ENCODE measurements at regions not wholly inside any gene's neighbourhood (a gene's known extent, or its start where the extent isn't known, plus 50 kb on each side); places are given as distances from the start of the nearest gene placed in this dataset.

GRCh38 chr19:34082289-34083077 lies 89.8 kb upstream of the LSM14A start:
- peaks cover 7% of the 10 kb centered on the region for H3K27me3 ChIP-seq (ENCODE audit: insufficient read depth, poor library complexity, severe bottlenecking)
- no peak for TF ChIP-seq CTCF (IDR thresholded peaks at IDR 0.05; ENCODE audit: poor library complexity, severe bottlenecking)
- no peaks in the 10 kb centered on the region for H3K36me3 ChIP-seq (ENCODE audit: low read depth)
- H3K9me3 ChIP-seq (ENCODE audit: severe bottlenecking) = peaks cover 2% of the 10 kb centered on the region
- ATAC-seq (ENCODE audit: low read depth) (no peak), DNase-seq (ENCODE audit: low spot score) (no peak)
- no peak overlapping the region for H3K4me3 ChIP-seq (ENCODE audit: severe bottlenecking)
- no peak overlapping the region for H3K27ac ChIP-seq (ENCODE audit: poor library complexity, severe bottlenecking)
- H3K4me1 ChIP-seq (ENCODE audit: insufficient read depth, poor library complexity, severe bottlenecking) = no peaks in the 10 kb centered on the region

- no peak for TF ChIP-seq CTCF (IDR thresholded peaks at IDR 0.05; ENCODE audit: poor library complexity, severe bottlenecking)
- no peak for DNase-seq (ENCODE audit: low spot score)
- Histone ChIP-seq H3K27me3 (ENCODE audit: insufficient read depth, poor library complexity, severe bottlenecking) (peaks cover 7% of the 10 kb centered on the region), H3K9me3 (ENCODE audit: severe bottlenecking) (no peaks in the 10 kb centered on the region), H3K27ac (ENCODE audit: poor library complexity, severe bottlenecking) (no peak overlapping the region), H3K36me3 (ENCODE audit: low read depth) (no peaks in the 10 kb centered on the region), H3K4me1 (ENCODE audit: insufficient read depth, poor library complexity, severe bottlenecking) (no peaks in the 10 kb centered on the region), H3K4me3 (ENCODE audit: severe bottlenecking) (no peak overlapping the region)
- ATAC-seq (ENCODE audit: low read depth) = no peak
These were observed 87.7 kb upstream of the LSM14A start for GRCh38 chr19:34084396-34085145.

GRCh38 chr19:34085336-34085735 lies 87.0 kb upstream of the LSM14A start:
- Histone ChIP-seq H3K27ac (ENCODE audit: poor library complexity, severe bottlenecking) (no peak overlapping the region), H3K27me3 (ENCODE audit: insufficient read depth, poor library complexity, severe bottlenecking) (peaks cover 7% of the 10 kb centered on the region)
- no peak for TF ChIP-seq CTCF (IDR thresholded peaks at IDR 0.05; ENCODE audit: poor library complexity, severe bottlenecking)

GRCh38 chr19:34088292-34088691 lies 84.0 kb upstream of the LSM14A start:
- Histone ChIP-seq H3K27ac (ENCODE audit: poor library complexity, severe bottlenecking) (no peak overlapping the region), H3K36me3 (ENCODE audit: low read depth) (no peaks in the 10 kb centered on the region), H3K27me3 (ENCODE audit: insufficient read depth, poor library complexity, severe bottlenecking) (peaks cover 7% of the 10 kb centered on the region), H3K4me1 (ENCODE audit: insufficient read depth, poor library complexity, severe bottlenecking) (no peaks in the 10 kb centered on the region), H3K9me3 (ENCODE audit: severe bottlenecking) (no peaks in the 10 kb centered on the region), H3K4me3 (ENCODE audit: severe bottlenecking) (no peak overlapping the region)
- DNase-seq (ENCODE audit: low spot score) (no peak), ATAC-seq (ENCODE audit: low read depth) (no peak)
- no peak for TF ChIP-seq CTCF (IDR thresholded peaks at IDR 0.05; ENCODE audit: poor library complexity, severe bottlenecking)

More at GRCh38 chr19:34085336-34085735, 87.0 kb upstream of the LSM14A start:
- ATAC-seq (ENCODE audit: low read depth) (no peak), DNase-seq (ENCODE audit: low spot score) (no peak)
- Histone ChIP-seq H3K4me3 (ENCODE audit: severe bottlenecking) (no peak overlapping the region), H3K4me1 (ENCODE audit: insufficient read depth, poor library complexity, severe bottlenecking) (no peaks in the 10 kb centered on the region), H3K9me3 (ENCODE audit: severe bottlenecking) (no peaks in the 10 kb centered on the region), H3K36me3 (ENCODE audit: low read depth) (no peaks in the 10 kb centered on the region)
